ENCODE measurements at regions not wholly inside any gene's neighbourhood (a gene's known extent, or its start where the extent isn't known, plus 50 kb on each side); places are given as distances from the start of the nearest gene placed in this dataset.

DNA sequence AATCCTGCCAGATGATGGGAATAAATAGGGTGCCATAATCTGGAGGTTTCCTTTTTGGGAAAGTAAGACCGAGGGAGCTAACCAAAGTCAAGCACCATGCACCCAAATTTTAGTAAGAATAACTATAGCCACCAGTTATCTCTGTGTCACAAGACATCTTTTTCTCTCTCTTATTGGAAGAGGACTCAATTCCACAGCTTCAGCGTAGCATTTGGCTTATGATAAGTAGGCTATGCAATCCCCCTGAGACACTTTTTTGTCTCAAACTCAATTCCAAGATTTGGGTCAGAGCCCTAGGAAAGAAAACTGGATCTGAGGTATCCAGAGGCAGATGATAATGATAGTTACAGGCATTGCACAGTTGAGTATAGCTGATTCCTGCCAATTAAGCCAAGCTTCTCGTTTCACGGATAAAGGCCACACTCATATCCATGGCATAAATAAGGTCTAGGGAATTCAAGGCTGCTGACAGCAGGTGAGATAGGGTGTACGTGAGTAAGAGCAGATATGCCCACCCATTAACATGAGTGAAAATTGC lies 425.2 kb upstream of the CNTNAP2 start:
- no peak overlapping the region for H3K4me3 ChIP-seq (ENCODE audit: low read depth, low read length)
- TF ChIP-seq, protein P1, sequence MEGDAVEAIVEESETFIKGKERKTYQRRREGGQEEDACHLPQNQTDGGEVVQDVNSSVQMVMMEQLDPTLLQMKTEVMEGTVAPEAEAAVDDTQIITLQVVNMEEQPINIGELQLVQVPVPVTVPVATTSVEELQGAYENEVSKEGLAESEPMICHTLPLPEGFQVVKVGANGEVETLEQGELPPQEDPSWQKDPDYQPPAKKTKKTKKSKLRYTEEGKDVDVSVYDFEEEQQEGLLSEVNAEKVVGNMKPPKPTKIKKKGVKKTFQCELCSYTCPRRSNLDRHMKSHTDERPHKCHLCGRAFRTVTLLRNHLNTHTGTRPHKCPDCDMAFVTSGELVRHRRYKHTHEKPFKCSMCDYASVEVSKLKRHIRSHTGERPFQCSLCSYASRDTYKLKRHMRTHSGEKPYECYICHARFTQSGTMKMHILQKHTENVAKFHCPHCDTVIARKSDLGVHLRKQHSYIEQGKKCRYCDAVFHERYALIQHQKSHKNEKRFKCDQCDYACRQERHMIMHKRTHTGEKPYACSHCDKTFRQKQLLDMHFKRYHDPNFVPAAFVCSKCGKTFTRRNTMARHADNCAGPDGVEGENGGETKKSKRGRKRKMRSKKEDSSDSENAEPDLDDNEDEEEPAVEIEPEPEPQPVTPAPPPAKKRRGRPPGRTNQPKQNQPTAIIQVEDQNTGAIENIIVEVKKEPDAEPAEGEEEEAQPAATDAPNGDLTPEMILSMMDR (IDR thresholded peaks at IDR 0.05; ENCODE audit: low read depth, low read length, missing control alignments), result no peak
- DNase-seq (ENCODE audit: low read depth), result no peak
- in situ Hi-C loops (cut with HindIII; ENCODE audit: low sequenced_read_pairs), result no loop called here

DNA sequence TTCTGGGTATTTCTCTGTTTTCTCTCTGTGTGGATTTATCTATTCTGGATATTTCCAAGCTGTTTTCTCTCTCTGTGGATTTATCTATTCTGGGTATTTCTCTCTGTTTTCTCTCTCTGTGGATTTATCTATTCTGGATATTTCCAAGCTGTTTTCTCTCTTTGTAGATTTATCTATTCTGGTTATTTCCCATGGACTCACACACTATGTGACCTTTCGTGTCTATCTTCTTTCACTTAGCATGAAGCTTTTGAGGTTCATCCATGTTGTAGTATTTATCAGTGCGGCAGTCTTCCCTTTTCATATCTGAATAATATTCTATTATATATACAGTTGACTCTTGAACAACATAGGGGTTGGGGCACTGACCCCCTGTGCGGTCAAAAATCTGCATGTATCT lies 435.0 kb upstream of the CNTNAP2 start:
- TF ChIP-seq, protein P1 (IDR thresholded peaks at IDR 0.05; ENCODE audit: low read depth, low read length, missing control alignments), result no peak
- in situ Hi-C loops (cut with HindIII; ENCODE audit: low sequenced_read_pairs), result no loop called here
- no peak for DNase-seq (ENCODE audit: low read depth)
- no peak overlapping the region for H3K4me3 ChIP-seq (ENCODE audit: low read depth, low read length)

DNA sequence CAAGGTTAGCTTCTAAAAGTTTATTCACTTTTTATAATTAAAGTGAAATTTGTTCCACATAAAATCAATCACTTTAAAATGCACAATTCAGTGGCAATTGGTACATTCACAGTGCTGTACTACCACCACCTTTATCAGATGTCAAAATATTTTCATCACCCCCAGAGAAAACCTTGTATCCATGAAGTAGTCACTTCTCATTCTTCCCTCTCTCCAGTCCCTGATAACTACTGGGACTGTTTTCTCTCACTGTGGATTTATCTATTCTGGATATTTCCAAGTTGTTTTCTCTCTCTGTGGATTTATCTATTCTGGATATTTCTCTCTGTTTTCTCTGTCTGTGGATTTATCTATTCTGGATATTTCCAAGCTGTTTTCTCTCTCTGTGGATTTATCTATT lies 435.4 kb upstream of the CNTNAP2 start:
- in situ Hi-C loops (cut with HindIII; ENCODE audit: low sequenced_read_pairs), result no loop called here
- DNase-seq (ENCODE audit: low read depth), result no peak
- TF ChIP-seq, protein P1 (IDR thresholded peaks at IDR 0.05; ENCODE audit: low read depth, low read length, missing control alignments), result no peak
- no peak overlapping the region for H3K4me3 ChIP-seq (ENCODE audit: low read depth, low read length)

DNA sequence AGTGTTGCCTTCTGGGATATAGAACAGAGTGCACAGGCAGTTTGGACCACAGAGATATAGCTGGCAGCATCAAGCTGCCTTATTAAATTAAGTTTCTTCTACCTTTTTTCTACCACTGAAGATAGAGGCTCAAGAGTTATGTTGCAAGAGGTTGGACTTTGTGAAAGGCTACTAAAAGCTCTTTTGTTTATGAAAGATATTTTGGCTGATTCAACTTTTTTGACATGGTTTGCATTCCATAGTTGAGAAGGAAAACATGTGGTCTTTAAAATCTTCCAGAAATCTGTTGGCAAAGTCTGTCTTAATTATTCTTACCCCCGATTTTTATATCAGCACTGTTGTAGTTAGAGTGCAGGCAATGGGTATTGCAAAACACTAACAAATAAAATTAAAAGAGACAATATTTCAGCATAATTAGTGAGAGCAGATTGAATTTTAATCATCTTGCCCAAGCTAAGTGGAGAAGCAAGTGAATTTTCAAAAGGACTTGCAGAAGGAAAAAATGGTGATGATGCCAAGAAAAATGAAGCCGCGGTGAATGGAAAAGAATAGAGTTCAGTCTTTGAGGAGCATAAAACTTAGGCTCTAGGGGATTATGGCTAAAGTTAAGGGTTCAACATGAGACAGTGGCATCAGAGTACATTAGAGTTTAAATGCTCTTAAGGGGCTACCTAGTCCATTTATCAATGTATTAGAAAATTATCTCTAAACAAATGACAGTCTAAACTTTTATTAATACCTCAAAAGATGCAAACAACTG lies 450.9 kb upstream of the CNTNAP2 start:
- TF ChIP-seq, protein P1 (IDR thresholded peaks at IDR 0.05; ENCODE audit: low read depth, low read length, missing control alignments), result no peak
- in situ Hi-C loops (cut with HindIII; ENCODE audit: low sequenced_read_pairs), result no loop called here
- H3K4me3 ChIP-seq (ENCODE audit: low read depth, low read length), result no peak overlapping the region
- no peak for DNase-seq (ENCODE audit: low read depth)

DNA sequence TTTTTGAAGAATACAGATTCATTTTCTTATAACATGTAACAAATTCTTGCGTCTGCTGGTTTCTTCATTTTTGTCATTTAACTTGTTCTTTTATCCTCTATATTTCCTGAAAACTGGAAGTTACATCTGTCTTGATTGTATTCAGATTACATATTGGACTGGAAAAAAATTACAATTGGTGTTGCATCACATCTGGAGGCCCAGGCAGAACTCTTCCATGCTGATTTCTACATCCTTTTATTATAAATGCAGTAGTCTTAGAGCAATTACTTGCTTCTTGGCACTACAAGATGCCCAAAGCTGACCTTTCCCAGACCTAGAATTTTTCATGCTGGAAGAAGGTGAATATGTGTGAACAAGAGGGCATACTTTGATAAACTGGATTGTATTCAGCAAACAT lies 460.9 kb upstream of the CNTNAP2 start:
- TF ChIP-seq, protein P1 (IDR thresholded peaks at IDR 0.05; ENCODE audit: low read depth, low read length, missing control alignments), result no peak
- DNase-seq (ENCODE audit: low read depth), result no peak
- in situ Hi-C loops (cut with HindIII; ENCODE audit: low sequenced_read_pairs), result no loop called here
- H3K4me3 ChIP-seq (ENCODE audit: low read depth, low read length), result no peak overlapping the region

DNA sequence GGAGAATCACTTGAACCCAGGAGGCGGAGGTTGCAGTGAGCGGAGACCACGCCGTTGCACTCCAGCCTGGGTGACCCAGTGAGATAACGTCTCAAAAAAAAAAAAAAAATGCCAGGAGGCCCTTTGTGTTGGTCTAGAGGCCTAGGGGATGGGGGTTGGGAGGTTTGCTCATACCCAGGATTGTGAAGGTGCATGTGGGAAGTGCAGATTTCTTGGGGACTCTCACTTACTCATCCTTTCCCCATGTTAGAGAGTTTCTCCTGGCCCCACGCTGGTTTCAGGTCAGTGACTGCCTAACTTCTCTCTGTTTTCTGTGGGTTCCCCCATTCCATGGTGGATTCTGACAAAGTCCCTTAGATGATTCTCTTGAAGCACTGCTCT lies 471.5 kb upstream of the CNTNAP2 start:
- DNase-seq (ENCODE audit: low read depth), result no peak
- in situ Hi-C loops (cut with HindIII; ENCODE audit: low sequenced_read_pairs), result no loop called here
- no peak overlapping the region for H3K4me3 ChIP-seq (ENCODE audit: low read depth, low read length)
- TF ChIP-seq, protein P1 (IDR thresholded peaks at IDR 0.05; ENCODE audit: low read depth, low read length, missing control alignments), result no peak

Measured in astrocyte of the cerebellum (primary cell).